ENCODE measurements at regions not wholly inside any gene's neighbourhood (a gene's known extent, or its start where the extent isn't known, plus 50 kb on each side); places are given as distances from the start of the nearest gene placed in this dataset.

DNA sequence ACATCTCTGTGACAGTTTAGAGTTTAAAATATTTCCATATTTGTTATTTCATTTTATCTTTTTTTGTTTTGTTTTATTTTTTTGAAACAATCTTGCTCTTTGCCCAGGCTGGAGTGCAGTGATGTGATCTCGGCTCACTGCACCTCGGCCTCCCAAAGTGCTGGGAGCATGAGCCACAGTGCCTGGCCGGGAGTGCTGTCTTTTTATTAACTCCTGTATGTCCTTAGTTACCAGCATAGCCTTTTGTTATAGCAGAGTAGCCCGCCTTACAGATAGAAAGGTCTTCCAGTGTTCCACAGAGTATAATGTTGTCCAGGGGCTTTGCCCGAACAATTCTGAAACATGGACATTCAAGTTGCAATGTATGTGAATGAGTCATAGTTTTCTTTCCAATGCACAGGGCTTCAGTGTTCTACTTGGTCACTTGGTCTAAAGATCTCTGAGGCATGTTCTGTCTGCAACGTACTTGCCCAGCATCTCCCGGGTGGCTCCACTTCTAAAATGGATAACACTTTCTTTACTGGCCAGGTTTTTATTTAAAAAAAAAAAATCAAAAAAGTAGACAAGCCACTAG is 125.6 kb downstream of the KCNJ18 start:
- no peak for TF ChIP-seq POLR2A (IDR thresholded peaks at IDR 0.05)
- TF ChIP-seq, protein P1, sequence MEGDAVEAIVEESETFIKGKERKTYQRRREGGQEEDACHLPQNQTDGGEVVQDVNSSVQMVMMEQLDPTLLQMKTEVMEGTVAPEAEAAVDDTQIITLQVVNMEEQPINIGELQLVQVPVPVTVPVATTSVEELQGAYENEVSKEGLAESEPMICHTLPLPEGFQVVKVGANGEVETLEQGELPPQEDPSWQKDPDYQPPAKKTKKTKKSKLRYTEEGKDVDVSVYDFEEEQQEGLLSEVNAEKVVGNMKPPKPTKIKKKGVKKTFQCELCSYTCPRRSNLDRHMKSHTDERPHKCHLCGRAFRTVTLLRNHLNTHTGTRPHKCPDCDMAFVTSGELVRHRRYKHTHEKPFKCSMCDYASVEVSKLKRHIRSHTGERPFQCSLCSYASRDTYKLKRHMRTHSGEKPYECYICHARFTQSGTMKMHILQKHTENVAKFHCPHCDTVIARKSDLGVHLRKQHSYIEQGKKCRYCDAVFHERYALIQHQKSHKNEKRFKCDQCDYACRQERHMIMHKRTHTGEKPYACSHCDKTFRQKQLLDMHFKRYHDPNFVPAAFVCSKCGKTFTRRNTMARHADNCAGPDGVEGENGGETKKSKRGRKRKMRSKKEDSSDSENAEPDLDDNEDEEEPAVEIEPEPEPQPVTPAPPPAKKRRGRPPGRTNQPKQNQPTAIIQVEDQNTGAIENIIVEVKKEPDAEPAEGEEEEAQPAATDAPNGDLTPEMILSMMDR (IDR thresholded peaks at IDR 0.05) = no peak
